T-cell (primary cell): ENCODE measurements at regions not wholly inside any gene's neighbourhood (a gene's known extent, or its start where the extent isn't known, plus 50 kb on each side); places are given as distances from the start of the nearest gene placed in this dataset.

ENCODE experiments used
- ATAC-seq, 4 experiments: fragments of 200-7000 bp in 3 of 4; fragments of 150-1000 bp in 1 of 4; cut with Tn5 transposase; replicated peaks in 1 of 4; 1 replicate in 3 of 4; 2 replicates in 1 of 4; pipeline ENCODE4 v1.10.0; 2021; ENCODE audit warnings: moderate library complexity in 3 of 4, mild to moderate bottlenecking in 2 of 4, moderate number of reproducible peaks in 1 of 4
- CTCF ChIA-PET, 2 donors: fragments of 300-600 bp; sonication (Branson Sonifier 250); formaldehyde crosslinking; loops; one replicate each; lab custom pipeline; 2022; ENCODE audit warnings: antibody characterized with exemption in 2 of 2; lab: Charles Lee
- POLR2A ChIA-PET, 2 donors: fragments of 300-600 bp; sonication (Branson Sonifier 250); formaldehyde crosslinking; loops; one replicate each; lab custom pipeline; 2022; ENCODE audit warnings: antibody characterized with exemption in 2 of 2; lab: Charles Lee
- DNase-seq, 35 experiments: peaks; one replicate each; pipeline versions ENCODE4 v3.0.0 to v3.0.0-alpha.2; 2013 to 2023
- H3K27ac ChIP-seq: one replicate; pipeline ENCODE4 v1.5.1; 2013; ENCODE audit warnings: low read length
- H3K27me3 ChIP-seq, 2 experiments: replicated peaks in 1 of 2; 1 replicate in 1 of 2; 2 replicates in 1 of 2; pipeline versions ENCODE4 v1.6.1 to v1.7.0; 2013; ENCODE audit warnings: low read length in 1 of 2, mixed read lengths in 1 of 2; ENCODE audit not compliant: control insufficient read depth in 2 of 2, insufficient read depth in 2 of 2; ENCODE audit errors: extremely low read depth in 1 of 2
- H3K36me3 ChIP-seq, 2 donors: 1 replicate in 1 of 2; 2 replicates in 1 of 2; pipeline versions ENCODE4 v1.6.1 to v1.7.0; 2013; ENCODE audit warnings: low read length in 1 of 2; ENCODE audit not compliant: control insufficient read depth in 2 of 2, insufficient read depth in 1 of 2; ENCODE audit errors: extremely low read depth in 1 of 2
- H3K4me1 ChIP-seq, 2 experiments: 1 replicate in 1 of 2; 2 replicates in 1 of 2; pipeline versions ENCODE4 v1.6.1 to v1.7.0; 2013; ENCODE audit warnings: low read length in 2 of 2, mixed read lengths in 1 of 2; ENCODE audit not compliant: insufficient read depth in 2 of 2, control insufficient read depth in 1 of 2; ENCODE audit errors: extremely low read depth in 1 of 2
- H3K4me3 ChIP-seq, 2 donors: 1 replicate in 1 of 2; 2 replicates in 1 of 2; pipeline versions ENCODE4 v1.5.1 to v1.7.0; 2013; ENCODE audit warnings: mild to moderate bottlenecking in 2 of 2, low read length in 1 of 2, moderate library complexity in 1 of 2; ENCODE audit not compliant: control insufficient read depth in 1 of 2; ENCODE audit errors: extremely low read depth in 1 of 2
- H3K9me3 ChIP-seq: 2 replicates; pipeline ENCODE4 v1.7.0; 2013
- H3K27ac Mint-ChIP-seq, 2 donors: one replicate each; pipeline ENCODE4 v1.8.0; 2020 to 2021; ENCODE audit warnings: mild to moderate bottlenecking in 2 of 2, mixed read lengths in 2 of 2
- H3K27me3 Mint-ChIP-seq, 2 donors: one replicate each; pipeline ENCODE4 v1.8.0; 2021 to 2022; ENCODE audit warnings: mixed read lengths in 2 of 2
- H3K36me3 Mint-ChIP-seq: one replicate; pipeline ENCODE4 v1.8.0; 2021; ENCODE audit warnings: mixed read lengths
- H3K4me1 Mint-ChIP-seq, 3 donors: one replicate each; pipeline ENCODE4 v1.8.0; 2020 to 2022; ENCODE audit warnings: mixed read lengths in 3 of 3, mild to moderate bottlenecking in 1 of 3
- H3K4me3 Mint-ChIP-seq, 3 donors: one replicate each; pipeline ENCODE4 v1.8.0; 2020 to 2022; ENCODE audit warnings: mild to moderate bottlenecking in 3 of 3, mixed read lengths in 3 of 3, moderate library complexity in 3 of 3
- H3K9me3 Mint-ChIP-seq, 3 donors: one replicate each; pipeline ENCODE4 v1.8.0; 2020 to 2022; ENCODE audit warnings: mixed read lengths in 3 of 3
- WGBS: methylation state at CpG from one replicate; pipeline ENCODE4 v1.1.5; 2013; ENCODE audit warnings: missing lambda C conversion rate; ENCODE audit not compliant: insufficient coverage; 5-methylcytosine and 5-hydroxymethylcytosine counted together

- H3K4me3 Mint-ChIP-seq: no peak overlapping the region
- POLR2A ChIA-PET: interaction anchor here in 1 of 2 donors (0.9 kb wide), 1 partner anchor 20 kb away, joined by 3 read pairs; no protein-coding TSS in a partner anchor
- no peak overlapping the region for H3K4me3 ChIP-seq
- H3K9me3 Mint-ChIP-seq: peaks cover 0 to 3% (median 0%) of the 10 kb centered on the region in 3 donors
- H3K27me3 ChIP-seq: no peaks in the 10 kb centered on the region
- H3K27me3 Mint-ChIP-seq: no peaks in the 10 kb centered on the region
- H3K36me3 ChIP-seq: peaks cover 2 to 4% of the 10 kb centered on the region in 2 donors
- no peak overlapping the region for H3K27ac ChIP-seq
- H3K27ac Mint-ChIP-seq: no peak overlapping the region
- no peaks in the 10 kb centered on the region for H3K9me3 ChIP-seq
- peaks cover 12 to 24% (median 16%) of the 10 kb centered on the region in 3 donors for H3K4me1 Mint-ChIP-seq
- H3K4me1 ChIP-seq: peaks cover 0 to 5% of the 10 kb centered on the region in 2 experiments
- ATAC-seq (no peak), DNase-seq (no peak)
- CTCF ChIA-PET: interaction anchor here (0.6 to 1.0 kb wide), 2 partner anchors 78 to 643 kb away, joined by 3 to 4 read pairs; no protein-coding TSS in a partner anchor
- WGBS: no CpG with 5 or more reads among the region's 2 CpGs
- H3K36me3 Mint-ChIP-seq: peaks cover 29% of the 10 kb centered on the region
Observed at GRCh38 chr21:28823429-28823828, 169.2 kb downstream of the LTN1 start.

GRCh38 chr21:28822486-28823335 is 170.0 kb downstream of the LTN1 start:
- peaks cover 34% of the 10 kb centered on the region for H3K36me3 Mint-ChIP-seq
- Histone ChIP-seq H3K36me3 (peaks cover 2 to 4% of the 10 kb centered on the region in 2 donors), H3K4me3 (no peak overlapping the region), H3K4me1 (peaks cover 0 to 5% of the 10 kb centered on the region in 2 experiments), H3K9me3 (no peaks in the 10 kb centered on the region), H3K27ac (no peak overlapping the region), H3K27me3 (no peaks in the 10 kb centered on the region)
- H3K9me3 Mint-ChIP-seq: peaks cover 0 to 3% (median 0%) of the 10 kb centered on the region in 3 donors
- no peak overlapping the region for H3K4me3 Mint-ChIP-seq
- ChIA-PET POLR2A (interaction anchor here in 1 of 2 donors (0.9 kb wide), 1 partner anchor 19 kb away, joined by 3 read pairs; no protein-coding TSS in a partner anchor), CTCF (interaction anchor here (0.6 to 1.0 kb wide), 2 partner anchors 77 to 644 kb away, joined by 3 to 4 read pairs; no protein-coding TSS in a partner anchor)
- peaks cover 11 to 20% (median 11%) of the 10 kb centered on the region in 3 donors for H3K4me1 Mint-ChIP-seq
- no CpG with 5 or more reads among the region's 3 CpGs for WGBS
- ATAC-seq (no peak), DNase-seq (no peak)
- H3K27me3 Mint-ChIP-seq: no peaks in the 10 kb centered on the region
- H3K27ac Mint-ChIP-seq: no peak overlapping the region

- Histone ChIP-seq H3K27me3 (no peaks in the 10 kb centered on the region), H3K9me3 (no peaks in the 10 kb centered on the region), H3K36me3 (peaks cover 2 to 4% of the 10 kb centered on the region in 2 donors), H3K27ac (no peak overlapping the region), H3K4me1 (peaks cover 0 to 5% of the 10 kb centered on the region in 2 experiments), H3K4me3 (no peak overlapping the region)
- CTCF ChIA-PET: no interaction called here
- POLR2A ChIA-PET: no interaction called here
- H3K4me1 Mint-ChIP-seq: peaks cover 5 to 14% (median 5%) of the 10 kb centered on the region in 3 donors
- ATAC-seq: no peak
- DNase-seq: no peak
- H3K4me3 Mint-ChIP-seq: no peak overlapping the region
- peaks cover 35% of the 10 kb centered on the region for H3K36me3 Mint-ChIP-seq
- H3K9me3 Mint-ChIP-seq: peaks cover 0 to 3% (median 0%) of the 10 kb centered on the region in 3 donors
- no peaks in the 10 kb centered on the region for H3K27me3 Mint-ChIP-seq
- no peak overlapping the region for H3K27ac Mint-ChIP-seq
Observed at GRCh38 chr21:28822123-28822399, 170.6 kb downstream of the LTN1 start.

- H3K4me3 ChIP-seq: no peak overlapping the region
- no peaks in the 10 kb centered on the region for H3K27me3 ChIP-seq
- ChIA-PET CTCF (no interaction called here), POLR2A (no interaction called here)
- no peaks in the 10 kb centered on the region for H3K9me3 ChIP-seq
- WGBS: no CpG with 5 or more reads among the region's 6 CpGs
- H3K4me1 Mint-ChIP-seq: peaks cover 0 to 10% (median 5%) of the 10 kb centered on the region in 3 donors
- no peak overlapping the region for H3K4me3 Mint-ChIP-seq
- H3K36me3 ChIP-seq: peaks cover 2 to 4% of the 10 kb centered on the region in 2 donors
- H3K27ac Mint-ChIP-seq: no peak overlapping the region
- DNase-seq (no peak), ATAC-seq (no peak)
- no peaks in the 10 kb centered on the region for H3K27me3 Mint-ChIP-seq
- H3K4me1 ChIP-seq: peaks cover 0 to 5% of the 10 kb centered on the region in 2 experiments
- peaks cover 39% of the 10 kb centered on the region for H3K36me3 Mint-ChIP-seq
- H3K9me3 Mint-ChIP-seq: peaks cover 0 to 3% (median 0%) of the 10 kb centered on the region in 3 donors
- no peak overlapping the region for H3K27ac ChIP-seq
Observed at GRCh38 chr21:28821276-28822122, 171.2 kb downstream of the LTN1 start.

GRCh38 chr21:28818663-28819278 is 173.9 kb downstream of the LTN1 start:
- H3K4me3 ChIP-seq: no peak overlapping the region
- no peaks in the 10 kb centered on the region for H3K9me3 ChIP-seq
- H3K27me3 ChIP-seq: no peaks in the 10 kb centered on the region
- ChIA-PET POLR2A (interaction anchor here (0.6 kb wide), 3 partner anchors 76 to 472 kb away, joined by 4 to 8 read pairs (median 4); no protein-coding TSS in a partner anchor), CTCF (interaction anchor here in 1 of 2 donors (0.6 kb wide), 2 partner anchors 23 to 70 kb away, joined by 3 read pairs; no protein-coding TSS in a partner anchor)
- WGBS: 40% methylated on average over 1 of the region's 4 CpGs
- Mint-ChIP-seq H3K4me3 (no peak overlapping the region), H3K9me3 (peaks cover 0 to 9% (median 4%) of the 10 kb centered on the region in 3 donors), H3K36me3 (peaks cover 39% of the 10 kb centered on the region), H3K4me1 (peaks cover 0 to 2% (median 0%) of the 10 kb centered on the region in 3 donors), H3K27ac (no peak overlapping the region), H3K27me3 (no peaks in the 10 kb centered on the region)
- no peak for ATAC-seq
- H3K36me3 ChIP-seq: peaks cover 0 to 4% of the 10 kb centered on the region in 2 donors
- DNase-seq: no peak
- H3K27ac ChIP-seq: no peak overlapping the region
- no peaks in the 10 kb centered on the region for H3K4me1 ChIP-seq

GRCh38 chr21:28817871-28818270 is 174.8 kb downstream of the LTN1 start:
- 100% methylated on average over 2 of the region's 2 CpGs for WGBS
- CTCF ChIA-PET: no interaction called here
- Histone ChIP-seq H3K27me3 (no peaks in the 10 kb centered on the region), H3K27ac (no peak overlapping the region), H3K36me3 (peaks cover 0 to 4% of the 10 kb centered on the region in 2 donors), H3K4me3 (no peak overlapping the region), H3K4me1 (no peaks in the 10 kb centered on the region), H3K9me3 (no peaks in the 10 kb centered on the region)
- no peak overlapping the region for H3K27ac Mint-ChIP-seq
- peaks cover 43% of the 10 kb centered on the region for H3K36me3 Mint-ChIP-seq
- no peaks in the 10 kb centered on the region for H3K27me3 Mint-ChIP-seq
- H3K4me3 Mint-ChIP-seq: no peak overlapping the region
- peaks cover 0 to 9% (median 4%) of the 10 kb centered on the region in 3 donors for H3K9me3 Mint-ChIP-seq
- peaks cover 0 to 2% (median 0%) of the 10 kb centered on the region in 3 donors for H3K4me1 Mint-ChIP-seq
- POLR2A ChIA-PET: no interaction called here
- no peak for DNase-seq
- ATAC-seq: no peak
